IMR-90 (cell line): ENCODE measurements at regions not wholly inside any gene's neighbourhood (a gene's known extent, or its start where the extent isn't known, plus 50 kb on each side); places are given as distances from the start of the nearest gene placed in this dataset.

Experiments
- ATAC-seq: fragments of 200-7000 bp; cut with Tn5 transposase; 2 replicates; pipeline ENCODE4 v1.9.1; 2020; ENCODE audit warnings: low read depth, mild to moderate bottlenecking, moderate library complexity
- BruUV-seq: library from RNA; stranded (reverse); fragments of 400-500 nt; replicated peaks from 2 replicates; lab custom pipeline; 2021; lab: Mats Ljungman, UMichigan
- CTCF ChIA-PET: fragments of 300-600 bp; formaldehyde crosslinking; extraction: SDS; loops from one replicate; lab custom pipeline; 2021; ENCODE audit warnings: antibody characterized with exemption; lab: Yijun Ruan, JAX
- POLR2A ChIA-PET: fragments of 300-600 bp; sonication (Branson Sonifier 250); formaldehyde crosslinking; loops from one replicate; lab custom pipeline; 2022; ENCODE audit warnings: antibody characterized with exemption; ENCODE audit not compliant: unreplicated experiment; lab: Charles Lee
- DNase-seq: peaks from one replicate; pipeline ENCODE4 v3.0.0; 2013
- H2AFZ ChIP-seq: replicated peaks from 2 replicates; pipeline ENCODE3; 2013; ENCODE audit warnings: low read length, mild to moderate bottlenecking; ENCODE audit not compliant: poor library complexity
- H2AK5ac ChIP-seq: 2 replicates; pipeline ENCODE4 v1.6.1; 2013; ENCODE audit warnings: low read depth, low read length, inconsistent platforms
- H2AK9ac ChIP-seq: replicated peaks from 2 replicates; pipeline ENCODE3; 2013; ENCODE audit warnings: mild to moderate bottlenecking, low read depth, low read length, moderate library complexity; ENCODE audit not compliant: poor library complexity
- H2BK120ac ChIP-seq: 2 replicates; pipeline ENCODE4 v1.6.1; 2013; ENCODE audit warnings: low read depth, low read length, inconsistent platforms
- H2BK15ac ChIP-seq: 3 replicates; pipeline ENCODE4 v1.6.1; 2013; ENCODE audit warnings: low read depth, low read length, inconsistent platforms
- H2BK20ac ChIP-seq: 2 replicates; pipeline ENCODE4 v1.6.1; 2013; ENCODE audit warnings: low read depth, mild to moderate bottlenecking, inconsistent platforms, low read length, moderate library complexity
- H2BK5ac ChIP-seq: 2 replicates; pipeline ENCODE4 v1.6.1; 2013; ENCODE audit warnings: mild to moderate bottlenecking, low read depth, low read length, inconsistent platforms; ENCODE audit not compliant: poor library complexity, severe bottlenecking
- H3K14ac ChIP-seq: replicated peaks from 2 replicates; pipeline ENCODE4 v1.6.1; 2013; ENCODE audit warnings: low read depth, low read length, inconsistent platforms
- H3K18ac ChIP-seq: 2 replicates; pipeline ENCODE4 v1.6.1; 2013; ENCODE audit warnings: low read depth, low read length, control low read depth
- H3K23ac ChIP-seq: 2 replicates; pipeline ENCODE4 v1.6.1; 2013; ENCODE audit warnings: low read depth, low read length, inconsistent platforms
- H3K27ac ChIP-seq: 2 replicates; pipeline ENCODE4 v1.5.1; 2013; ENCODE audit warnings: mild to moderate bottlenecking, control low read depth, low read length; ENCODE audit not compliant: insufficient read depth
- H3K27me3 ChIP-seq: 2 replicates; pipeline ENCODE4 v1.6.1; 2013; ENCODE audit warnings: low read length; ENCODE audit not compliant: control insufficient read depth, insufficient read depth
- H3K36me3 ChIP-seq: 2 replicates; pipeline ENCODE4 v1.6.1; 2013; ENCODE audit warnings: low read length, mixed read lengths; ENCODE audit not compliant: control insufficient read depth, insufficient read depth
- H3K4ac ChIP-seq: 2 replicates; pipeline ENCODE4 v1.6.1; 2013; ENCODE audit warnings: low read depth, low read length, inconsistent platforms
- H3K4me1 ChIP-seq: 2 replicates; pipeline ENCODE4 v1.6.1; 2013; ENCODE audit warnings: low read length, mixed read lengths; ENCODE audit not compliant: control insufficient read depth, insufficient read depth
- H3K4me2 ChIP-seq: 2 replicates; pipeline ENCODE4 v1.6.1; 2013; ENCODE audit warnings: low read depth, mild to moderate bottlenecking, control low read depth, low read length, moderate library complexity
- H3K4me3 ChIP-seq: 2 replicates; pipeline ENCODE4 v1.5.1; 2013; ENCODE audit warnings: low read depth, mild to moderate bottlenecking, control low read depth, low read length, moderate library complexity; ENCODE audit not compliant: insufficient read depth
- H3K56ac ChIP-seq: 2 replicates; pipeline ENCODE4 v1.6.1; 2013; ENCODE audit warnings: low read length, inconsistent platforms; ENCODE audit not compliant: insufficient read depth; ENCODE audit errors: extremely low read depth
- H3K79me1 ChIP-seq, 2 experiments: 2 replicates each; pipeline ENCODE4 v1.6.1; 2013; ENCODE audit warnings: low read length in 2 of 2, inconsistent platforms in 1 of 2, low read depth in 1 of 2
- H3K9ac ChIP-seq: 2 replicates; pipeline ENCODE4 v1.6.1; 2013; ENCODE audit warnings: low read depth, low read length, control low read depth
- H3K9me1 ChIP-seq: 2 replicates; pipeline ENCODE4 v1.6.1; 2013; ENCODE audit warnings: low read length, inconsistent platforms; ENCODE audit not compliant: insufficient read depth
- H3K9me3 ChIP-seq: 2 replicates; pipeline ENCODE4 v1.6.1; 2013; ENCODE audit warnings: low read length; ENCODE audit not compliant: control insufficient read depth, insufficient read depth
- H4K20me1 ChIP-seq: 2 replicates; pipeline ENCODE4 v1.6.1; 2013; ENCODE audit warnings: low read length, inconsistent platforms; ENCODE audit not compliant: insufficient read depth
- H4K5ac ChIP-seq: 2 replicates; pipeline ENCODE4 v1.6.1; 2013; ENCODE audit warnings: mild to moderate bottlenecking, low read depth, low read length, control low read depth
- H4K8ac ChIP-seq, 2 experiments: 2 replicates each; pipeline ENCODE4 v1.6.1; 2013; ENCODE audit warnings: low read depth in 2 of 2, low read length in 2 of 2, control low read depth in 1 of 2, inconsistent platforms in 1 of 2
- H4K91ac ChIP-seq: 2 replicates; pipeline ENCODE4 v1.6.1; 2013; ENCODE audit warnings: low read depth, low read length, inconsistent platforms; ENCODE audit not compliant: insufficient read depth
- BHLHE40 ChIP-seq: fragments of 150-350 bp; IDR thresholded peaks from 2 replicates; pipeline ENCODE4 v1.6.1; 2016; ENCODE audit warnings: mild to moderate bottlenecking, low read depth, low read length
- CHD1 ChIP-seq: IDR thresholded peaks from 2 replicates; pipeline ENCODE4 v1.6.1; 2012; ENCODE audit warnings: low read depth, low read length, improper control_type of control experiment
- CTCF ChIP-seq: conservative IDR thresholded peaks from 2 replicates; pipeline ENCODE4 v1.5.1; 2012; ENCODE audit warnings: mild to moderate bottlenecking, low read depth, low read length, improper control_type of control experiment
- ELK1 ChIP-seq: fragments of 150-350 bp; IDR thresholded peaks from 2 replicates; pipeline ENCODE4 v1.6.1; 2016; ENCODE audit warnings: low read depth, mild to moderate bottlenecking, low read length, moderate library complexity, borderline replicate concordance
- FOS ChIP-seq: fragments of 150-350 bp; IDR thresholded peaks from 2 replicates; pipeline ENCODE4 v1.6.1; 2016; ENCODE audit warnings: low read depth, low read length
- MAFK ChIP-seq: IDR thresholded peaks from 2 replicates; pipeline ENCODE4 v1.6.1; 2012; ENCODE audit warnings: low read depth, low read length, improper control_type of control experiment
- MAZ ChIP-seq: IDR thresholded peaks from 2 replicates; pipeline ENCODE4 v1.6.1; 2012; ENCODE audit warnings: low read depth, mild to moderate bottlenecking, low read length, improper control_type of control experiment, moderate library complexity, borderline replicate concordance
- MXI1 ChIP-seq: IDR thresholded peaks from 2 replicates; pipeline ENCODE4 v1.6.1; 2012; ENCODE audit warnings: low read depth, mild to moderate bottlenecking, low read length, moderate library complexity, borderline replicate concordance
- NFE2L2 ChIP-seq: fragments of 150-350 bp; IDR thresholded peaks from 2 replicates; pipeline ENCODE4 v1.6.1; 2016; ENCODE audit warnings: low read depth, mild to moderate bottlenecking, low read length
- POLR2A ChIP-seq: IDR thresholded peaks from 2 replicates; pipeline ENCODE4 v1.6.1; 2012; ENCODE audit warnings: mild to moderate bottlenecking, low read depth, low read length
- RAD21 ChIP-seq: IDR thresholded peaks from 2 replicates; pipeline ENCODE4 v1.6.1; 2012; ENCODE audit warnings: low read length, improper control_type of control experiment
- RCOR1 ChIP-seq: IDR thresholded peaks from 2 replicates; pipeline ENCODE4 v1.6.1; 2012; ENCODE audit warnings: mild to moderate bottlenecking, low read length, improper control_type of control experiment; ENCODE audit not compliant: insufficient replicate concordance
- RFX5 ChIP-seq: IDR thresholded peaks from 2 replicates; pipeline ENCODE4 v1.8.0; 2012; ENCODE audit warnings: low read depth, mild to moderate bottlenecking, low read length, moderate library complexity
- SMC3 ChIP-seq: fragments of 150-350 bp; IDR thresholded peaks from 2 replicates; pipeline ENCODE4 v1.6.1; 2016; ENCODE audit warnings: low read depth, mild to moderate bottlenecking, antibody characterized with exemption, low read length, moderate library complexity
- USF2 ChIP-seq: fragments of 150-350 bp; IDR thresholded peaks from 2 replicates; pipeline ENCODE4 v1.6.1; 2017; ENCODE audit warnings: mild to moderate bottlenecking, antibody characterized with exemption, low read length, low read depth
- WGBS, 2 experiments: methylation state at CpG; one replicate each; pipeline versions ENCODE4 v1.1.5 to v1.1.7; 2013; ENCODE audit warnings: missing lambda C conversion rate in 2 of 2; ENCODE audit not compliant: insufficient read length in 1 of 2; ENCODE audit errors: extremely low coverage in 2 of 2; 5-methylcytosine and 5-hydroxymethylcytosine counted together
- dilution Hi-C: fragments of 300-500 bp; cut with HindIII; formaldehyde crosslinking; loops from one replicate; pipeline ENCODE4 v1.14.3; 2018; ENCODE audit warnings: low sequenced_read_pairs; ENCODE audit not compliant: unreplicated experiment
- in situ Hi-C: fragments of 300-500 bp; cut with MboI; formaldehyde crosslinking; loops from 3 replicates; pipeline ENCODE4 v1.14.3; 2019; ENCODE audit warnings: low sequenced_read_pairs, inconsistent platforms, mixed read lengths
- intact Hi-C: fragments of 100-400 bp; cut with micrococcal nuclease; formaldehyde crosslinking; loops from 2 replicates; pipeline ENCODE4 v1.10.0; 2022

GRCh38 chr16:49096176-49096945 lies 185.3 kb downstream of the CBLN1 start:
- no TSS peak for BruUV-seq
- no peak overlapping the region for H2AK9ac ChIP-seq
- H3K56ac ChIP-seq: no peak overlapping the region
- no peak overlapping the region for H3K18ac ChIP-seq
- H4K20me1 ChIP-seq: no peaks in the 10 kb centered on the region
- H3K27me3 ChIP-seq: no peaks in the 10 kb centered on the region
- no peak overlapping the region for H3K4ac ChIP-seq
- no peak overlapping the region for H2BK20ac ChIP-seq
- H3K27ac ChIP-seq: no peak overlapping the region
- POLR2A ChIA-PET: no interaction called here
- no peak overlapping the region for H2AFZ ChIP-seq
- DNase-seq (no peak), ATAC-seq (no peak)
- no peaks in the 10 kb centered on the region for H3K9me1 ChIP-seq
- no peak overlapping the region for H4K8ac ChIP-seq
- H3K4me2 ChIP-seq: no peak overlapping the region
- WGBS, 2 experiments: no CpG with 5 or more reads among the region's 7 CpGs
- no peak overlapping the region for H3K14ac ChIP-seq
- no peaks in the 10 kb centered on the region for H3K36me3 ChIP-seq
- H3K9me3 ChIP-seq: no peaks in the 10 kb centered on the region
- H3K9ac ChIP-seq: no peak overlapping the region
- H3K4me3 ChIP-seq: no peak overlapping the region
- H3K23ac ChIP-seq: no peak overlapping the region
- dilution Hi-C loops (no loop called here), intact Hi-C loops (no loop called here), in situ Hi-C loops (no loop called here)
- no peaks in the 10 kb centered on the region for H3K79me1 ChIP-seq
- no peak overlapping the region for H2BK15ac ChIP-seq
- no peaks in the 10 kb centered on the region for H3K4me1 ChIP-seq
- no peak overlapping the region for H2AK5ac ChIP-seq
- CTCF ChIA-PET: no interaction called here
- H4K5ac ChIP-seq: no peak overlapping the region
- TF ChIP-seq POLR2A: no peak
- TF ChIP-seq RAD21: no peak
- TF ChIP-seq MAZ: no peak
- no peak for TF ChIP-seq USF2
- no peak for TF ChIP-seq CHD1
- no peak for TF ChIP-seq FOS
- no peak for TF ChIP-seq ELK1
- no peak for TF ChIP-seq RFX5
- no peak for TF ChIP-seq BHLHE40
- TF ChIP-seq NFE2L2: no peak
- no peak for TF ChIP-seq MAFK
- no peak for TF ChIP-seq RCOR1
- no peak for TF ChIP-seq SMC3
- no peak for TF ChIP-seq MXI1
- TF ChIP-seq CTCF: no peak
- H4K91ac ChIP-seq: no peak overlapping the region
- no peak overlapping the region for H2BK120ac ChIP-seq
- H2BK5ac ChIP-seq: no peak overlapping the region
